ENCODE measurements at regions not wholly inside any gene's neighbourhood (a gene's known extent, or its start where the extent isn't known, plus 50 kb on each side); places are given as distances from the start of the nearest gene placed in this dataset.
"Not testable (repeated sequence)": the region's sequence is repeated elsewhere in the genome, so short reads cannot be mapped to it uniquely, and the experiment has no call there.

- no peak for DNase-seq (ENCODE audit: low read depth)
Observed at GRCh38 chr12:59517522-59517921, 78.3 kb upstream of the SLC16A7 start.

DNA sequence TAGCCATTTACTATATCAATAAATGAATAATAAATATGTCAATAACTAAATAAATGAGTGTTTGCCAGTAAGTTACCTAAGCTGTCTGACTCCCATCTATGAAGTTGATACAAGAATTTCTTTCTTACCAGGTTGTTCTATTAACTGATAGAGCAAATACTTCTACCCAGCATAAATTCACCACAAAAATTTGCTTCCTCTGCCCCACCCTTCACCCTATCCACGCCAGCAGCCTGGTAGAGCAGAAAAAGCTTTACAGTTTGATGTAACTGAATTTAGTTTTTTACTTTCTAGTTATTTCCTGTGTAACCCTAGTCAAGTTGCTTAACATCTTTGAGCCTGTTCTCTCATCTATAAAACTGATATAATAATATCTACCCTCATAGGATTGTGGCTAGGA lies 94.9 kb upstream of the SLC16A7 start:
- DNase-seq (ENCODE audit: low read depth), result no peak

GRCh38 chr12:59500335-59500734 lies 95.5 kb upstream of the SLC16A7 start:
- DNase-seq (ENCODE audit: low read depth), result no peak

DNA sequence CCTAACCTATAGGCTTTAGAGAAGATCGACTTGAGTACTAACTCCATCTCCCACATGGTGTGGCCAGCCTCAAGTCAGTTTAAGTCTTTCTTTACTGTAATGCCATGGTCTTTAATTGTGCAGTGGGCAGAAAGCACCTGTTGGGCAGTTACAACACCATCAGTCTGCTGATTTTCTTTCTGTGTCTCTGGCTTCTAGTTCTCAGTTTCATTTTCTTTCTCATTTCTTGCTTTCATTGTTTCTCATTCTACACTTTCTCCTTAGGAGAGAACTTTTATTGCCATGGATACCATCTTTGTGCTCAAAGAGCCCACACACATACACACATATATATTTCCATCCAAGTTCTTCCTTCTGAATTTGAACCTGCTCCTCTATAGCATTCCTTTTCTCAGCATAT lies 96.1 kb upstream of the SLC16A7 start:
- no peak for DNase-seq (ENCODE audit: low read depth)

DNA sequence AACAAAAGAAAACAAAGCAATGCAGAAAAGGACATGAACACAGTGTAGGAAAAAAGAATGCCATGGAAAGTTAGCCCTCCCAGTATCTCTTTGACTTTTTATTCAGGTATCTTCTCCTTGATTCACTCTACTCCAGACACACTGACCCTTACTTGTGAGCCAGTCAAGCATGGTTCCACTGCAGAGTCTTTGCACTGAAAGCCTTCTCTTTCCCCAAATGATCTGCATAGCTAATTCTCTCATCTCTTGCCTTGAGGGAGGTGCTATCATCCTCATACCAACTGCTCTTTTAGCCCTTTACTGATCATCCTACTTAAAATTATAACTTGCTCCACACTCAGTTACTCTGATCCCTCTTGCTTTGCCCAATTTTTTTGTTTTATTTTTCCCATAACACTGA lies 101.2 kb upstream of the SLC16A7 start:
- no peak for DNase-seq (ENCODE audit: low read depth)

- DNase-seq (ENCODE audit: low read depth), result no peak
Observed at GRCh38 chr12:59491877-59492276, 104.0 kb upstream of the SLC16A7 start.

DNA sequence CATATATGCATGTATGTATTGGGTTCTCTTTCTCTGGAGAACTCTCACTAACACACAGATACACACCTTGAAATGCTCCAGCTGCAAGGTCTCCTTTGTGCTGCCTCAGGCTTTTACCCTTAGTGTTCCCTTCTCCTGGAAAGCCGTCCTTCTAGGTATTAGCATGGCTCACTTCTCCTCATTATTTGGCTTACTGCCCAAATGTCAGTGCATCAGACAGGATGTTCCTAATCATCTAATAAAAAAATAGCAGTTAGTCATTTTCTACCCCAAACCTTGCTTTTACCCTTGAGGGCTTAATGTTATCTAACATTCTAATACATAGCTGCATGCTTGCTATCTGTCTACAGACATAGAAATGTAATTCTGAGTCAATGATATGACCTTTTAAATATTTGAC lies 109.0 kb upstream of the SLC16A7 start:
- peak; percentile 52 for DNase-seq (ENCODE audit: low read depth)

DNA sequence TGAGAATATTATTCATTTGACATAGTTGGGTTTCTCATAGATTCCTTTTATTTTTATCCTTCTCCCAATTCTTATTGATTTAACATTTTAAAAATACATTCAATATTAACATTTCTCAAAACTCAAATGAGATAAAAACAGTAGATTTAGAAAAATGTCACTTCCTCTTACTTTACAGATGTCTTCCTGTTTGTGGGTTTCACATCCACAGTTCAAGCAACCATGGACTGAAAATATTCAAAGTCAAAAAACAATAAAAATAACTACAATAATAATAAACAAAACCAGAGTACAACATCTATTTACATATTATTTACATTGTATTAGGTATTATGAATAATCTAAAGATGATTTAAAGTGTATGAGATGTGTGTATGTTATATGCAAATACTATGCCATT lies 111.3 kb upstream of the SLC16A7 start:
- DNase-seq (ENCODE audit: low read depth), result no peak

DNA sequence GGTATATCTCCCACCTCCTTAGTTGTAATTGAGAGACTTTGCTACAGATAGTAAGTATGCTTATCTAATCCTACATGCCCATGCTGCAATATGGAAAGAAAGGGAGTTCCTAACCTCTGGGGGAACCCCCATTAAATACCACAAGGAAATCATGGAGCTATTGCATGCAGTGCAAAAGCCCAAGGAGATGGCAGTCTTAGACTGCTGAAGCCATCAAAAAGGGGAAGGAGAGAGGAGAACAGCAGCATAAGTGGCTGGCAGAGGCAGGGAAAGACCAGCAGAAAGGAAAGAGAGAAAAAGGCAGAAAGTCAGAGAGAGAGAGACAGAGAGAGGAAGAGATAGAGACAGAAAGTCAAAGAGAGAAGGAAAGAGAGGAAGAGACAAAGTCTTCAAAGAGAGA lies 121.6 kb upstream of the SLC16A7 start:
- not testable (repeated sequence) for DNase-seq (ENCODE audit: low read depth)

DNA sequence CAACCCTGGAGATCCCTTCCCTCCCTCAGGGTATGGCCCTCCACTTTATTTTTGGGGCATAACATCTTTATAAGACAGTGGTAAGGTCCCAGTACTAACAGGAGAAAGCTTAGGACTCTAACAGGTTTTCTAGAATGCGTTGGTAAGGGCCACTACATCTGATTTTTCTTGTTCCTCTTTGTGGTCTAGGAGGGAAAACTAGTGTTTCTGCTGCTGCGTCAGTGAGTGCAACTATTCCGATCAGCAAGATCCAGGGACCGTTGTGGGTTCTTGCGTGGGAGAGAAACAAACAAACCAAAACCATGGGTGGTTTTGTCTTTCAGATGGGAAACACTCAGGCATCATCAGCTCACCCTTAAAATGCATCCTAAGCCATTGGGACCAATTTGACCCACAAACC lies 123.6 kb upstream of the SLC16A7 start:
- DNase-seq (ENCODE audit: low read depth), result no peak

DNA sequence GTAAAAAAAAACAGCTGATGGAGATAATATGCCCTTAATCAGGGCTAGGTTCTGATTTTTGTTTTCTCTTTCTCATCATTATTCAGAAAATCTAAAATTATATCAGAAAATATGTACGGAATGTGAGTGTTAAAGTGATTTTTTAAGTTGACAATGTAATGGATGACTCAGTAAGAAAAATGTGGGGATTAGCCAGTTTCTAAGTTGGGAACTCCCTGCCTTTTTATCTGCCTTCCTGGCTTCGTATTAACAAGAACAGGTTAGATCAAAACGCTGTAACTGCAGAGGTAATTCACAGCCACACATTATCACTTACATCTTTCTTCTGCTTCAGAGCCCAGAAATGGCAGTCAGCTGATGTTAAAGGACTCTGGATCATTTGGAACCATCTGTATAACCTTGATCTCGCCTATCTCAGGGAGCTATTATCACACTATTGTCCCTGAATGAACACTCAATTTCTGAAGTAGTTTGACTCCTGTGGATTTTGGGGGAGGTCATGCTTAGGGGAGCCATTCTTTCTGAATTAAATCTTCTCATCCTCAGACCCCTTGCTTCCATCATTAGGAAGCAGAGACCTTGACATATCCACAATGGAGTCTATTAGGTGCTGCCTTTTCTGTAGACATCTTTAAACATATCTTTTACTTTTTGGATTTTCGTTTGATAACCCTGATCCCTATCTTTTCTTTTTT lies 135.7 kb upstream of the SLC16A7 start:
- peak; percentile 70 for DNase-seq (ENCODE audit: low read depth)

DNA sequence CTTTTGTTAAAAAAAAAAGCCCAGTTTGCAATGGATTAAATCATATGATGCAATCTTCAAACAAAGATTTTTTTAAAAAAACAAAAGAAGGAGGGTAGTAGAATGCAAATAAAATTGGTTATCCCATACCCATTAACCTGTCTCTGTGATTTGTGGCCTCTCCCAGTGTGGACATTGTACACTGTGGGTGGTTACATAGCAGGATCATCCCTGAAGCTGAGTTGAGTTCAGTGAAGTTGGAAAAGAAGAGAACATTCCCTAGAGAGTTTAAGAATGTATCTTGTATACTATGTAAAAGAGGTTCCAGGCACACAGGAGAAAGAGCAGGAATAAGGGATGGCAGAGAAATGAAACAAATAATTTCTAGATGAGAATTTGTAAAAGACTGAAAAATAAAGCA lies 142.4 kb upstream of the SLC16A7 start:
- peak; percentile 64 for DNase-seq (ENCODE audit: low read depth)

GRCh38 chr12:59452746-59453145 lies 143.1 kb upstream of the SLC16A7 start:
- DNase-seq (ENCODE audit: low read depth), result peak; percentile 71

GRCh38 chr12:59452259-59452658 lies 143.6 kb upstream of the SLC16A7 start:
- DNase-seq (ENCODE audit: low read depth), result peak; percentile 94

GRCh38 chr12:59446116-59446515 lies 149.7 kb upstream of the SLC16A7 start:
- DNase-seq (ENCODE audit: low read depth), result no peak

DNA sequence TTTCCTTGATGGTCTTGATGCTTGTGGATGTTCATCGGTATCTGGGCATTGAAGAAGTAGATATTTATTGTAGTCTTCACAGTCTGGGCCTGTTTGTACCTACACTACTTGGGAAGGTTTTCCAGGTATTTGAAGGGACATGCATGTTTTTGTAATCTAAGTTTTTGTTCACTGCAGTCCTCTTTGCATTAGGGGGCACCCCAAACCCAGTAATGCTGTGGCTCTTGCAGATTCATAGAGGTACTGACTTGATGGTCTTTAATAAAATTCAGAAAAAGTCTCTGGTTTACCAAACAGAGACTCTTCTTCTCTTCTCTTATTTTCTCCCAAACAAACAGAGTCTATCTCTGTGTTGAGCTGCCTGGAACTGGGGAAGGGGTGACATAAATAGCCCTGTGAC lies 150.9 kb upstream of the SLC16A7 start:
- DNase-seq (ENCODE audit: low read depth), result peak; percentile 45

DNA sequence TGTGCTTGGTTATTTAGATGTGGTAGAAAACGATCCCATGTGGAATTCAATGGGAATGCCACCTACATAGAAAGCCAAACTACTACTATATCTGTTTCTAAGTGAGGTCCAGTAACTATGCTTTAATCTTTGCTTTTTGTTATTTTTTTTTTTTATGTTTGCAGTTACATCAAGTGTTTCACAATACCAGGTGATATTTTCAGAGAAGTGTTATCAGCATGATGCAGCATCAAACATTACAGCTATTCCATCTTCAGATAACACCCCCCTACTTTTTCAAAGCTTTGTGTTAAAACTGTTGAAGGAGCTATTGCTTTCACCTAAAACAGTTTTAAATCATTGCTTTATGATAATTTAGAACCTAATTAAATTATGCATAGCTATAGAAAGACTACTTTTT lies 163.8 kb upstream of the SLC16A7 start:
- no peak for DNase-seq (ENCODE audit: low read depth)

DNA sequence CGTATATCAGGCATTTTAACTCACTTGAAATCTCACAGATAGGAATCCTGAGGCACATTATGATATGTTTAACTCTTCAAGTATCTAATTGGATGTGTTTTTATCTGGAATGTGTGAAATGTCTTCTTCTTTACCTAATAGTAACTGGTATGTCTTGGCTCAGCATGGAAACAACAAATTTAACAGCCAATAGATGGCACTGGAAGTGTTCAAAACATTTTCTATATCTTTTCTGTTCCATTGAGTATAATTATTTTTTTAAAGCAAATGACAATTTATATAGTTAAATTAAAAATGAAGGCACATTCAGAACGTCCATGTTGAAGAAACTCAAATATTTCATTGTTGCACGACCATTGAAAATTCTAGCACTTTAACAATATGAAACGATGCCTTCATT lies 164.6 kb upstream of the SLC16A7 start:
- DNase-seq (ENCODE audit: low read depth), result peak; percentile 44

GRCh38 chr12:59429766-59430165 lies 166.1 kb upstream of the SLC16A7 start:
- DNase-seq (ENCODE audit: low read depth), result peak; percentile 46

GRCh38 chr12:59425798-59426197 lies 170.0 kb upstream of the SLC16A7 start:
- DNase-seq (ENCODE audit: low read depth), result peak; percentile 39

DNA sequence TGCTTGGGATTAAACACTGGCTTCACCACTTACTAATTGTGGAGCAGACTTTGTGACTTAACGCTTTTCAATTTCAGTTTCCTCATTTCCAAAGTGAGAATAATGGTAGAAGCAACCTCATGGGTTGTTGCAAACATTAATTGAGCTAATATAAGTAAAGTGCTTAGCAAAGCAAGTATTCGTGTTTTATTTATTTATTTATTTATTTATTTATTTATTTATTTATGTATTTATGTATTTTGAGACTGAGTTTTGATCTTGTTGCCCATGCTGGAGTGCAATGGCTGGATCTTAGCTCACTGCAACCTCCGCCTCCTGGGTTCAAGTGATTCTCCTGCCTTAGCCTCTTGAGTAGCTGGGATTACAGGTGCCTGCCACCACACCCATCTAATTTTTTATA lies 171.2 kb upstream of the SLC16A7 start:
- not testable (repeated sequence) for DNase-seq (ENCODE audit: low read depth)

DNA sequence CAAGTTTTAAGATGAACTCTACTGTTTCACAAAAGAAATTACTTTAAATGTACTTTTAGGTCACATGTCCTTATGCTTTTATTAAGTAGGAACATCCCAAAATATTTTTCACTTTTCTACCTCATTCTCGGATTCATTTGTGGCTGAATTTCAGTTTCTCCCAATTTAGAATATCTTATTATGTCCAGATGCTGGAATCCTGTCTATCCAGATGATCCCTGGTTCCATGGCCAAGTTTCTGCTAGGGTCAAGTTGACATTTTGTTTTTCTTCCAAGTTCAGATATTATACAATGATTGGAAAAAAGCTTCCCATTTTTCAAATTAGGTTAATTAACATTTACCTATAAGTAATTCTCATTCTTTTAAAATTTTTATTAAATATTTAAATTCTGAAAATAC lies 181.8 kb upstream of the SLC16A7 start:
- no peak for DNase-seq (ENCODE audit: low read depth)

GRCh38 chr12:59408431-59408830 lies 187.4 kb upstream of the SLC16A7 start:
- DNase-seq (ENCODE audit: low read depth), result peak; percentile 74

GRCh38 chr12:59407799-59408198 lies 188.0 kb upstream of the SLC16A7 start:
- DNase-seq (ENCODE audit: low read depth), result no peak

- DNase-seq (ENCODE audit: low read depth), result no peak
Observed at GRCh38 chr12:59405992-59406391, 189.8 kb upstream of the SLC16A7 start.

Data from EH (cell line).